A172 (cell line): ENCODE measurements at regions not wholly inside any gene's neighbourhood (a gene's known extent, or its start where the extent isn't known, plus 50 kb on each side); places are given as distances from the start of the nearest gene placed in this dataset.
"Not testable (repeated sequence)": the region's sequence is repeated elsewhere in the genome, so short reads cannot be mapped to it uniquely, and the experiment has no call there.

Source experiments
- DNase-seq: peaks from one replicate; pipeline ENCODE4 v3.0.0-alpha.2; 2015; ENCODE audit warnings: low spot score

DNA sequence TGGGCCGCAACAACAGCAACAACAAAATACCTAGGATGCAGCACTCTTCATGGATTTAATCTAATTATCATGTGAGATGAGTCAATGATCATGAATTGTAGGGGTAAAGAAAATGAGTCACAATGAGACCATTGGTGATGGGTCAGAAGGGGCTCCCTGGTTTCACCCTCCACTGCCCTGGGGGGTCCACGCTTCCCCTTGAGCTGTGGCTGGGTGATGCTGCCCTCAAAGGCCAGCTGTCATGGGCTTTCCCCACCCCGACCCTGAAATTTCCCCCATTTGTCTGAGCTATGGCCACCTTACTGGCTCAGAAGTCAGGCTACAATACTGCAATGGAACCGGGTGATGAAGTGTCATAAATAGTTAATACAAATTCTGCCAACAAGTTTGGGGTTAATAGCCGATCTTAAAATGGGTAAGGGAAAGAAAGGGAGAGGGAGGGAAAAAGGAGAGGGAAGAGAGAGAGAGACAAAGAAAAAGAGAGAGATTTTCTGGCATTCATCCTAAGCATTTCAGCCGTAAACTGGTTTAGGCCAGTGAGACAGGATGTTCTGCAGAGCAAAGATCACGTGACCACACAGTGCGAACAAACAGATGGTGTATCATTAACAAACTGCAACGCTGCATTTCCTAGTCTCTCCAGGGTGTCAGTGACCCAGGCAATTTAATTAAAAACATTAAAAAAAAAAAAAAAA lies 143.4 kb upstream of the ERRFI1 start:
- peak; percentile 79 for DNase-seq

DNA sequence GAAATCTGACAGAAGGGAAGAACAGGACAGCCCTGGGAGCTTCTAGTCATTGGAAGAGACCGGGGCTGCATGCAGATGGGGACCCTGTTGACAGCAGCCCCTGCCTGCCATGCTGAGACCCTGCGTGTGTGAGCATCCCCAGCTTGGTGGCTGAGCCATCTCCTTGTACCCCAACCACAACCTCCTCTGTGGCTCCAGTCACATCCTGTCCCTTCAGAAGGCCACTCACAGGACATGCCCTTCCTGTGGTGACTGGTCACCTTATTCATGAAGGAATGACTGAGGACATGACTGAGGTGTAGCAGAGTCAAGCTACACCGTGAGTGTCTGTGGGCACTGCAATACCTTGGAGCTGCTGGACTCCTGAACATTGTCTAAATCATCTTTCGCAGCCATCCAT lies 141.8 kb upstream of the ERRFI1 start:
- DNase-seq, result peak; percentile 11

DNA sequence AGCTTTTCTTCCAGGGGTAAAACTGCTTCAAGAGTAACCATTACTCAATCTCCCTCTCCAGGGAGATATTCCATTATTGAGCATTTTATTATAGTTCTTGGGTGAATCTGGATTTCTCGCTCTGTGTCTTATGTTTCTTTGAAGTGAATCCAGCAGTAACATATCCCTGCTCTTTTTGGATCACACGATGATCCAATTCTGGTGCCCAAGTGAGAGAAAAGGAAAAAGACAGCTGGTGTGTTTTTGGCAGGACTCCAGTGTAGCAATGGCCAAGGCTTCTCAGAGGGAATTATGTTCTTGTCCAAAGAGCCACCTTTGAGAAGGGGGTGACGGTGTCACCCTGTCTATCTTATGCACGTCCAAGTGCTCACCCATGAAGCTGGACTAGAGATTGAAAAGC lies 140.3 kb upstream of the ERRFI1 start:
- no peak for DNase-seq

DNA sequence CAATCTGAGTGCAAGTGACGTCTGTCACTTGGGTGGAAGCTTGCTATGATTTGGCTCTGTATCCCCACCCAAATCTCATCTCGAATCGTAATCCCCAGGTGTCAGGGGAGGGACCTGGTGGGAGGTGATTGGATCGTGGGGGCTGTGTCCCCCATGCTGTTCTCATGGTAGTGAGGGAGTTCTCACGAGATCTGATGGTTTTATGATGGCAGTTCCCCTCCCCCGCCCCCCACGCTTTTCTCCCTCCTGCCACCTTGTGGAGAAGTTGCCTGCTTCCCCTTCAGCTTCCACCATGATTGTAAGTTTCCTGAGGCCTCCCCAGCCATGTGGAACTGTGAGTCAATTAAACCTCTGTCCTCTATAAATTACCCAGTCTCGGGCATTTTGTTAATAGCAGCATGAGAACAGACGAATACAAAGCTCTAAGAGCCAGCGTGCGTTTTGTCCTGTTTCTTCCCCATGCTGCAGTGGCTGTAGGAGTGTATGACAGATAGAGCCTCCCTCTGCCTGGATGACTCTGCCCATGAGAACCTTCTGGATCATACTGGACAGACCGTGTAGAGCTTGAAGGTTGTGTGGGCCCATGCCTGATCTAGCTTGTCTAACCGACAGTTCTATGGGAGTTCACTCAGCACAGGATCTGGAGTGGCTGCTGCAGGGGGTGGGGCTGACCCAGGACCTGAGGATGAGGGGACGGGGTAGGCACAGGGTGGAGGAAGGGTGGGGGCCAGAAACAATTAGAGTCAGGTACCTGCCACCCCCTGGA lies 139.7 kb upstream of the ERRFI1 start:
- DNase-seq, result no peak

DNA sequence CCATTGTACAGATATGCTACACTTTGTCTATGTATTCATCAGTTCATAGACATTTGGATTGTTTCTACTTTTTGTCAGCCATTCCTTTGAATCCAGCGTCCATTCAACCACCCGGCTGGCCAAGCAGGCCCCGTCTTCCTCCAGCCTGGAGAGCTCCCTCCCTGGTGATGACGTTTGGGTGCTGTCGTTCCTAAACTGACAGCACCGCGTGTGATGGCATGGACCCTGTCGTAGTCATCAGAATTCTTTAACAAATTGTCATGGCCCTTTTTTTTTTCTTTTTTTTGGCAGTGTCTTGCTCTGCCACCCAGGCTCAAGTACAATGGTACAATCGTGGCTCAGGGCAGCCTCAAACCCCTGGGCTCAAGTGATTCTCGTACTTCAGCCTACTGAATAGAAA lies 138.6 kb upstream of the ERRFI1 start:
- no peak for DNase-seq

DNA sequence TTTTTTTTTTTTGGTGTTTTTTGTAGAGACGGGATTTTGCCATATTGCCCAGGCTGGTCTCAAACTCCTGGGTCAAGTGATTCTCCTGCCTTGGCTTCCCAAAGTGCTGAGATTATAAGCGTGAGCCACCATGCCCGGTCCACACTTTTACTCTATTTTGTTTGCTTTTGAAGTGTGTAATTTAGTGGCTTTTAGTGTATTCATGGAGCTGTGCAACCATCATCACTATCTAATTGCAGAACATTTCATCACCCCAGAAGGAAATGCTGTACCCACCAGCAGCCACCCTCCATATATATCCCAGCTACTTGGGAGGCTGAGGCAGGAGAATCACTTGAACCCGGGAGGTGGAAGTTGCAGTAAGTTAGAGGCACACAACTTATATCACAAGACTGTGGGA lies 136.9 kb upstream of the ERRFI1 start:
- DNase-seq, result no peak

DNA sequence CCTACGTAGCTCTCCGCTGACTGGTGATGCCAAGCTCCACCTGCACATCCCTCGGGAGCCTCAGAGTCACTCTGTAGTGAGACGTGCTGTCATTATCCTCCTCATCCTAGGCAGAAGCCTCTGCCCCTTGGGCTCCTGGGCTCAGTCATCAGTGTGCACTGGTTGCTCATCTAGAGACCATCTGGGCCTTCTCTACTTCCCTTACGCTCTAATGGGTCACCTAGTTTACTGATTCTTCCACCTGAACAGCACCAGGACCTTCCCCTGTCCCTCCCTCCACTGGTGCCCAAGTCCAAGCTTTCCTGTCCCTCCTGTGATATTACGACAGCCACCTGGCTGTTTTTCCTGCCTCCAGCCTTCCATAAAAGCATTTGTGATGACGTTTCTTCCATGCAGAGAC lies 136.1 kb upstream of the ERRFI1 start:
- DNase-seq, result no peak

DNA sequence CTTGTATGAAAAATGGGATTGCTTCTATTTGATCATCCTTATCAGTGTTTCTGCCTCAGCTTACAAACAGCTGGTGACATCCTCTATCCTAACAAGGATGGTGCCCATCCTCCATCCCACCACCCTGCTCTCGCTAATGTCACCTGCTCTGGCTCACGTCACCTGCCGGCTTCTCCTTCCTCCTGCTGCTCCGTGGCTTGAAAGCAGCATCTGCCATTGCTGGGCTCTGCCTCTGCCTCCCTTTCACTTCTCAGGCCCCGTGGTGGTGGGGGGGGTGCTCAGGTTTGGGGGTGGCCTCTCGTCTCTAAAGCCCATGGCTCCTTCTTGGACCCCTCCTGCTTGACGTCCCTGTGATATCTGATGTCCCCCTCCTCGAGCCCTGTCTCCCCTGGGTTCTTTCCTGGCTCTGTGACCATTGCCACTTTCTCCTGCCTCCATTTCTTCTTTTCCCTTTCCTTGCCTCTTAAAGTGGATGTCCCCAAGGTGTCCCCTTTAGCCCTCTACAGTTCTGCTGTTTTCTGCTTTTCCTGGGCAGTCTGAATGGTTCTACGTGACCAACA lies 135.5 kb upstream of the ERRFI1 start:
- DNase-seq, result no peak

DNA sequence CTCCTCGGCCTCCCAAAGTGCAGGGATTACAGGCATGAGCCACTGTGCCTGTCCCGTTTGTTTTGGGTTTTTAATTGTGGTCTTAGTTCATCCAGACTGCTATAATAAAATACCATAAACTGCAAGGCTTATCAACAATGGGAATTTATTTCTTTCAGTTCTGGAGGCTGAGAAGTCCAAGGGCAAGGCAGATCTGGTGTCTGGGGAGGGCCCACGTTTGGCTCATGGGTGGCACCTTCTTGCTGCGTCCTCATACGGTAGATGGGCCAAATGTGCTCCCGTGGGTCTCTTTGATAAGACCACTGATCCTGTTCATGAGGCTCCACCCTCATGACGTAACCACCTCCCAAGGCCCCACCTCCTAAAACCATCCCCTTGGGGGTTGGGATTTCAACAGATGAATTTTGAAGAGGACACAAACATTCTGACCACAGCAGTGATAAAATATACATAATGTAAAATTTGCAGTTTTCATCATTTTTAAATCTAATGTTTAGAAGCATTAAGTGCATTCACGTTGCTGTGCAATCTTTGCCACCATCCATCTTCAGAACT lies 133.4 kb upstream of the ERRFI1 start:
- DNase-seq, result no peak

DNA sequence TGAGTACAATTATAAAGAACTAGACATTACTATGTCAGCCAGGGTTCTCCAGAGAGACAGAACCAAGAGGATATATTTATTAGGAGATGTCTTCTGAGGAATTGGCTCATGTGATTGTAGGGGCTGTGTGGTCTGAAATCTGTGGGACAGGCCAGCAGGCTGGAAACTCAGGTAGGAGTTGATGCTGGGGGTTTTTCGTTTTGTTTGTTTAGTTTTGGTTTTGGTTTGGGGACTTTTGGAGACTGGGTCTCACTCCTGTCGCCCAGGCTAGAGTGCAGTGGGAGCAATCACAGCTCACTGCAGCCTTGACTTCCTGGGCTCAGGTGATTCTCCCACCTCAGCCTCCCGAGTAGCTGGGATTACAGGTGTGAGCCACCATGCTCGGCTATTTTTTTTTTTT lies 132.9 kb upstream of the ERRFI1 start:
- DNase-seq, result no peak

DNA sequence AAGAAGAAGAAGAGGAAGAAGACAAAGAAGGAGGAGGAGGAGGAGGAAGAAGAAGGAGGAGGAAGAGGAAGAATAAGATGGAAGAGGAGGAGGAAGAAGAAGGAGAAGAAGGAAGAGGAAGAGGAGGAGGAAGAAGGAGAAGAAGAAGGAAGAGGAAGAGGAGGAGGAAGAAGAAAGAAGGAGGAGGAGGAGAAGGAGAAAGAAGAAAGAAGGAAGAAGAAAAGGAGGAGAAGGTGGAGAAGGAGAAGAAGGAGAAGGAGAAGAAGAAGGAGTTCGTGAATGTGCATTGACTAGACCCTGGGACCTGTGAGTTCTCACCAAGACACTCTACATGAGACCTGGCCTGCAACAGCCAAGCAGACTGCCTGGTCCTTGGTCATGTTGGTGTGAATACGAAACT lies 131.7 kb upstream of the ERRFI1 start:
- no peak for DNase-seq

DNA sequence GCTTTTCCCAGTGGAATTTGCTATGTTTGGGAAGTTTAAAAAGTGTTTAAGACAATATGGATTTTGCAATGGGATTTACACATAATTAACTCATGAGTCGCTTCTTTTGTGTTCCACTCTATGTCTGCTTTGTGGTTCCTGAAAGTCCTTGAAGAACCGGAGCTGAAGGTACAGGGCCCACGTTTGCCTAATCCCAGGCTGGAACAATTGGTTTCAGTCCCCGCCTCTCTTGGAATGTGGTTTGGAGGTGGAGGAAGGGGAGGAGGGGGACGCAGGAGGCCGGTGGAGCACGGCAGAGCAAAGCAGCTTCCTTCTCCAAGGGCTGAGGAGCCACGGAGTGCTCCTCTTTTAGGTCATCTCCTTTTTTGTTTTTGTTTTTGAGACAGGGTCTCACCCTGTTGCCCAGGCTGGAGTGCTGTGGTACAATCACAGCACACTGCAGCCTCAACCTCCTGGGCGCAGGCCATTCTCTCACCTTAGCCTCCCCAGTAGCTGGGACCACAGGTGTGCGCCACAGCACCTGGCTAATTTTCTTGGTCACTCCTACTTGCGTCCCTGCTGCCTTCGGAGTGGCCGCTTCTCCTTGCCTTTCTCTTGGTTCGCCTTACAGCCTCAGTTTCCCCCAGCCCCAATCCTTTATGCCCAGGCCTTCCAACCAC lies 129.5 kb upstream of the ERRFI1 start:
- no peak for DNase-seq

DNA sequence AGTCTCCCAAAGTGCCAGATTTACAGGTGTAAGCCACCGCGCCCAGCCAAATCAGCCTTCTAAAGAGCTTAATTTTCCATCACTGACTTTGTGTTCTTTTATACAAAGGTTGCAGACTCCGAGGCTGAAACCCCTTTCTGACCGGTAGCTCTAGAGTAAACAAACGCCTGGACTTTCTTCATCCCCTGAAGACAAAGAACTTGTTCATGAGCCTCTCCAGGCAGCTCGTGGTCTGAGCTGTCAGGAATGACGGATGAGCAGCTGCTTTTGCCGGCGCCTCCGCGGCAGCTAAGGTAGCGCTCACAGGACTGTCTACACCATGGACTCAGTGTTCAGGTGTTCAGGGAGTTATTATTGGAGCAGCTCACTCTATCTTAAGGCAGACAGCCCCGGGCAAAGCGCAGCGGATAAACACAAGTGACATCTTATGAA lies 128.5 kb upstream of the ERRFI1 start:
- peak; percentile 65 for DNase-seq

DNA sequence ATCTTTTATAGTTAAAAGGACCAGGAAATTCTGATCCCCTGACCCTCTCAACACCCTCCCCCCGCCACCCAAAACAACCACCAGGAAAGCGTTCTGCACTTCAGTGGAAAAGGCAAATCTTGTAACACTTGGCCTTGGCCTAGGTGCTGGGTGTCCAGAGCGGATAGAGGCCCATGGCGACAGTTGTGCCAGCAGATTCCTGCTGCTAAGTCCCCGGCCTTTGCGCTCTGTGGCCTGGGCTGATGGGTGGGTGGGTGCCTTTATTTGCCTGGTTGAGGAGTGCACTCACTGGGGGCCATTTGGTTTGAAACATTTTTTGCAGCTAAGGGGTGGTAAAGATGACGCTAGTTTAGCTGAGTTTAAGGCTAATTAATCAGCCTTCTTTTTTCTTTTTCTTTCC lies 127.9 kb upstream of the ERRFI1 start:
- DNase-seq, result no peak

DNA sequence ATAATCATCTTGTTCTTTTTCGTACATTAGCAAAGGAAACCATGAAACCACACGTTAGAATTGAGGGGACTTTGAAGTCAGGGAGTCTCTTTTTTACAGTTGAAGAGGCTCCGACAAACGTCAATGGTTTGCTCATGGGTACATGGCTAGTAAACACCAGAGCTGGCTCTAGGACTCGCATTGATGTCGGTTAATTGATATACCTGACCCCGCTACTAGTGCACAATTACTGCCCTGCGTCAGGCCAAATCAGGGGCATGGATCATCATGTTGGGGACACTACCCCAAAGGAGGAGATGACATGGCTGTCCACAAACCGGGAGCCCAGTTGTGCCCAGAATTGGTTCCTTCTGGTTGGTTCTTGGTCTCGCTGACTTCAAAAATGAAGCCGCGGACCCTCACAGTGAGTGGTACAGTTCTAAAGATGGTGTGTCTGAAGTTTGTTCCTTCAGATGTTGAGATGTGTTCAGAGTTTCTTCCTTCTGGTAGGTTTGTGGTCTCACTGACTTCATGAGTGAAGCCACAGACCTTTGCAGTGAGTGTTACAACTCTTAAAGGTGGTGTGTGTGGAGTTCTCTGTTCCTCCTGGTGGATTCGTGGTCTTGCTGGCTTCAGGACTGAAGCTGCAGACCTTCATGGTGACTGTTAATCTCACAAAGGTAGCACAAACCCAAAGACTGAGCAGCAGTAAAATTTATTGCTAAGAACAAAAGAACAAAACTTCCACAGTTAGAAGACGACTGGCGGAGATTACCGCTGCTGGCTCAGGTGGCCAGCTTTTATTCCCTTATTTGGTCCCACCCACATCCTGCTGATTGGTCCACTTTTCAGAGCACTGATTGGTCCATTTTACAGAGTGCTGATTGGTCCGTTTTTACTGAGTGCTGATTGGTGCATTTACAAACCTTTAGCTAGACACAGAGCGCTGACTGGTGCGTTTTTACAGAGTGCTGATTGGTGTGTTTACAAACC lies 126.9 kb upstream of the ERRFI1 start:
- DNase-seq, result no peak

DNA sequence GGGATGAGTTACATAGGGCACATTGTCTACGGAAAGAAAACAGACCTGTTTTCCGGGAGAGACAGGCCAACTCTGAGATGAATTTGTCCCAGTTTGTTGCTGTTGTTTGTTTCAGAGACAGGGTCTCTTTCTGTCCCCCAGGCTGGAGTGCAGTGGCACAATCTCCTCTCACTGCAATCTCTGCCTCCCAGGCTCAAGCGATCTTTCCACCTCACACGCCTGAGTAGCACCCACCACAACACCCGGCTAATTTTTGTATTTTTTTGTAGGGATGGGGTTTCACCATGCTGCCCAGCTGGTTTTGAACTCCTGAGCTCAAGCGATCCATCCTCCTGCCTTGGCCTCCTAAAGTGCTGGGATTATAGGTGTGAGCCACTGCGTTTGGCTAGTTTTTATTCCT lies 125.5 kb upstream of the ERRFI1 start:
- DNase-seq, result no peak

DNA sequence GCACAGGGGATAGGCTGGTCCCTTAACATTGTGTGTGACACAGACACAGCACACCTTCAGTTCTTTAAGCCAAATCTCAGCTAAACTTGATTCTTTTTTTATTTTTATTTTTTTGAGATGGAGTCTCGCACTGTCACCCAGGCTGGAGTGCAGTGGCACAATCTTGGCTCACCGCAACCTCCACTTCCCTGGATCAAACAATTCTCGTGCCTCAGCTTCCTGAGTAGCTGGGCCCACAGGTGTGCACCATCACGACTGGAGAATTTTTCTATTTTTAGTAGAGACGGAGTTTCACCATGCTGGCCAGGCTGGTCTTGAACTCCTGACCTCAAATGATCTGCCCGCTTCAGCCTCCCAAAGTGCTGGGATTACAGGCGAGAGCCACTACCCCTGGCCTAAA lies 123.6 kb upstream of the ERRFI1 start:
- not testable (repeated sequence) for DNase-seq

DNA sequence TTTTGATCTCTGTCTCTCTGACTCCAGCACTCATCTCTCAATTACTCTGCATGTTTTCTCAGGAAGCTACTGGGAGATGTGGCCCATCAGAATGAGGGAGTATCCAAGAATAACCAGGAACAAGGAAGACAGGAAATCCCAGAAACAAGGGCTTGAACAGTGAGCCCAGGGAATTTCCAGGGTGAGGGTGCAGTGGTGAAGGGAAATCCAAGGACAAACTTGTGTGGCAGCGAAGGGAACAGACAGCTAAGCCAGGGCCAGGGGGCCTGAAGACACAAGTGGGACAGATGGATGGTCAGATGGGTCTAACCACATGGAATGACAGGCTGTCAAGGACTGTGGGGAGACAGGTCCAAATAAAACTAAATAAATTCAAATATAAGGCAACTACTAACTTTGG lies 121.8 kb upstream of the ERRFI1 start:
- no peak for DNase-seq

DNA sequence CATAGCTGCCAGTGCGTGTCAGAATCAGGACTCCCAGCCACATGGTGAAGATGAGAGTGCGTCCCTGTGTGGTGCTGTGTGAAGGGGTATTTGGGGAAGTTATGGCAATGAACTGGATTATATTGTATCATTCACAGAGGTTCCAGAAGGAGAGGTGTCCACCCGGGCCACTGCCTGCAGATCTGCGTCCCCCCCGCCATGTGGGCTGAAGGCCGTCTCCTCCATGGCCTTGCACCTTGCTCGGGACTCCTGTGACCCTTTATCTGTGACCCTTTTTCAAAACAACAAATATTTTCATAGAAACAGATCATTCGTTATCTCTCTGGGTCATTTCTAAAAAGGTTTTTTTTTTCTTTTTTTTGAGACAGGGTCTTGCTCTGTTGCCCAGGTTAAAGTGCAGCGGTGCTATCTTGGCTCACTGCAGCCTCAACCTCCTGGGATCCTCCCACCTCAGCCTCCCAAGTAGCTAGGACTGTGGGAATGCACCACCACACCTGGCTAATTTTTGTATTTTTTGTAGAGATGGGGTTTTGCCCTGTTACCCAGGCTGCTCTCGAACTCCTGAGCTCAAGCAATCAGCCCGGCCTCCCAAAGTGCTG lies 120.2 kb upstream of the ERRFI1 start:
- DNase-seq, result no peak

DNA sequence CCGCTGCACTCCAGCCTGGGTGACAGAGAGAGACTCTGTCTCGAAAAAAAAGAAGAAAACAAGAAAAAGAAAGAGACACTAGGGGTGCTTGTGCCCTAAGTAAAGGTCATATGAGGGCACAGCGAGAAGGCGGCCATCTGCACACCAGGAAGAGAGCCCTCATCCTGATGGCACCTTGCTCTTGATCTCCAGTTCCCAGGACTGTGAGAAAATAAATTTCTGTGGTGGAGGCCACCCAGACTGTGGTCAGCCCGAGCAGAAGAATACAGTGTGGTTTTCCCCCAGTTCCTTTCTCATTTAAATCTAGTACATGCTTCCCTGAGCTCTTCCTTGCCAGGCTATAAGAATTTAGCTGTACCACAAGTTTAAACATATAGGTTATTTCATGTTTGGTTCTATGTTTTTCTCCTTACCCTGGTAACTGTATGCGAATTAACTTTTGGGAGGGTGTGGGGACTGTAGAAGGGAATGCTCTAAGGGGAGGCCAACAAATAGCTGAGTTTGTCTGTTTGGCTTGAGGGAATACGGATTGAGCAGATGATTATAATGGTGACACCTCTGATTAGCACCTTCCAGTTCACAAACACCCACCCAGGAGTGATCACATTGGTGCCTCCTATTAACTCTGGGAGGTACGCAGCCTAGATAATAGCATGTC lies 119.6 kb upstream of the ERRFI1 start:
- DNase-seq, result no peak
